ENCODE measurements at regions not wholly inside any gene's neighbourhood (a gene's known extent, or its start where the extent isn't known, plus 50 kb on each side); places are given as distances from the start of the nearest gene placed in this dataset.

GRCh38 chr20:57809149-57809548 is 99.3 kb upstream of the PMEPA1 start:
- DNase-seq (ENCODE audit: low read depth in 3 of 3), result no peak

GRCh38 chr20:57808264-57809070 is 98.7 kb upstream of the PMEPA1 start:
- no peak for DNase-seq (ENCODE audit: low read depth in 3 of 3)

- no peak for DNase-seq (ENCODE audit: low read depth in 3 of 3)
Measured at GRCh38 chr20:57807401-57808263, 97.8 kb upstream of the PMEPA1 start.

GRCh38 chr20:57806975-57807374 is 97.2 kb upstream of the PMEPA1 start:
- no peak for DNase-seq (ENCODE audit: low read depth in 3 of 3)

- no peak for DNase-seq (ENCODE audit: low read depth in 3 of 3)
Measured at GRCh38 chr20:57806476-57806875, 96.7 kb upstream of the PMEPA1 start.

- DNase-seq (ENCODE audit: low read depth in 3 of 3), result no peak
Measured at GRCh38 chr20:57805747-57806146, 95.9 kb upstream of the PMEPA1 start.

- DNase-seq (ENCODE audit: low read depth in 3 of 3), result no peak
Measured at GRCh38 chr20:57804470-57805250, 94.8 kb upstream of the PMEPA1 start.

- DNase-seq (ENCODE audit: low read depth in 3 of 3), result no peak
Measured at GRCh38 chr20:57803508-57804005, 93.7 kb upstream of the PMEPA1 start.

- no peak for DNase-seq (ENCODE audit: low read depth in 3 of 3)
Measured at GRCh38 chr20:57802765-57803507, 93.1 kb upstream of the PMEPA1 start.

- no peak for DNase-seq (ENCODE audit: low read depth in 3 of 3)
Measured at GRCh38 chr20:57801581-57801980, 91.8 kb upstream of the PMEPA1 start.

GRCh38 chr20:57800791-57801430 is 91.1 kb upstream of the PMEPA1 start:
- no peak for DNase-seq (ENCODE audit: low read depth in 3 of 3)

- no peak for DNase-seq (ENCODE audit: low read depth in 3 of 3)
Measured at GRCh38 chr20:57797401-57797800, 87.6 kb upstream of the PMEPA1 start.

GRCh38 chr20:57795977-57796560 is 86.3 kb upstream of the PMEPA1 start:
- DNase-seq (ENCODE audit: low read depth in 3 of 3), result no peak

- no peak for DNase-seq (ENCODE audit: low read depth in 3 of 3)
Measured at GRCh38 chr20:57795342-57795697, 85.5 kb upstream of the PMEPA1 start.

- no peak for DNase-seq (ENCODE audit: low read depth in 3 of 3)
Measured at GRCh38 chr20:57794600-57795341, 85.0 kb upstream of the PMEPA1 start.

- no peak for DNase-seq (ENCODE audit: low read depth in 3 of 3)
Measured at GRCh38 chr20:57794036-57794435, 84.2 kb upstream of the PMEPA1 start.

GRCh38 chr20:57793421-57793820 is 83.6 kb upstream of the PMEPA1 start:
- DNase-seq (ENCODE audit: low read depth in 3 of 3), result no peak

GRCh38 chr20:57792386-57793080 is 82.7 kb upstream of the PMEPA1 start:
- no peak for DNase-seq (ENCODE audit: low read depth in 3 of 3)

GRCh38 chr20:57791966-57792365 is 82.2 kb upstream of the PMEPA1 start:
- no peak for DNase-seq (ENCODE audit: low read depth in 3 of 3)

All from stimulated activated CD4-positive, alpha-beta T cell treated with anti-CD3 and anti-CD28 coated beads, TNF-alpha, amount 100 ng/mL, for 24 hours (primary cell).